Stomach (tissue), 4 donors: ENCODE measurements at regions not wholly inside any gene's neighbourhood (a gene's known extent, or its start where the extent isn't known, plus 50 kb on each side); places are given as distances from the start of the nearest gene placed in this dataset.

Experiments
- EP300 ChIP-seq: sonication (generic); formaldehyde crosslinking; IDR thresholded peaks from one replicate; pipeline ENCODE4 v1.6.1; 2017; ENCODE audit warnings: antibody characterized with exemption
- POLR2A ChIP-seq, 4 donors: fragments of 450-650 bp; IDR thresholded peaks; one replicate each; pipeline ENCODE4 v1.6.1; 2016; ENCODE audit warnings: antibody characterized with exemption in 4 of 4, control low read depth in 2 of 4, mild to moderate bottlenecking in 1 of 4, moderate library complexity in 1 of 4
- POLR2AphosphoS5 ChIP-seq, 3 donors: sonication (generic); formaldehyde crosslinking; IDR thresholded peaks; one replicate each; pipeline ENCODE4 v1.6.1; 2016; ENCODE audit warnings: antibody characterized with exemption in 3 of 3
- TF ChIP-seq, protein P1 (sequence below), 7 experiments: fragments of 450-650 bp in 4 of 7; fragments of 200-600 bp in 3 of 7; sonication (generic) in 3 of 7; IDR thresholded peaks; one replicate each; pipeline ENCODE4 v1.5.1; 2016 to 2019; ENCODE audit warnings: antibody characterized with exemption in 7 of 7, control low read depth in 2 of 7, mild to moderate bottlenecking in 1 of 7

DNA sequence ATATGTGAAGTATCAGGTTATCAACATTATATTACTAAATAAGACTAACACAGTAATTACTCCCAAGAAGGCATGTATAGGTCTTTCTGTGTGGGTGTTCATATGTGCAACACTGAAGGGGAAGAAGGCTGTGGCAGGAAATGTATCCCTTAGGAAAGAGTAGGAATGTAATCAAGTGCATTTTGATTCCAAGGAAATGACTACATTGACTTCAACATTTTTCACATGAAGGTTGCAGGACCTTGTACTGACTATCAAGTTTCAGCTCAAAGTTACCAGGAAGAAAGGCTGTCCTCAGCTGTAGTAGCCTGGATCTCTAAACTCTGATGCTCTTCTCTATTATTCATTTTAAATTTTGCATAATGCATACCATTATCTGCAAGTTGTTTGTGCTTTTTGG lies 680.8 kb downstream of the NYAP2 start:
- TF ChIP-seq POLR2A (IDR thresholded peaks at IDR 0.05): no peak
- TF ChIP-seq, protein P1, sequence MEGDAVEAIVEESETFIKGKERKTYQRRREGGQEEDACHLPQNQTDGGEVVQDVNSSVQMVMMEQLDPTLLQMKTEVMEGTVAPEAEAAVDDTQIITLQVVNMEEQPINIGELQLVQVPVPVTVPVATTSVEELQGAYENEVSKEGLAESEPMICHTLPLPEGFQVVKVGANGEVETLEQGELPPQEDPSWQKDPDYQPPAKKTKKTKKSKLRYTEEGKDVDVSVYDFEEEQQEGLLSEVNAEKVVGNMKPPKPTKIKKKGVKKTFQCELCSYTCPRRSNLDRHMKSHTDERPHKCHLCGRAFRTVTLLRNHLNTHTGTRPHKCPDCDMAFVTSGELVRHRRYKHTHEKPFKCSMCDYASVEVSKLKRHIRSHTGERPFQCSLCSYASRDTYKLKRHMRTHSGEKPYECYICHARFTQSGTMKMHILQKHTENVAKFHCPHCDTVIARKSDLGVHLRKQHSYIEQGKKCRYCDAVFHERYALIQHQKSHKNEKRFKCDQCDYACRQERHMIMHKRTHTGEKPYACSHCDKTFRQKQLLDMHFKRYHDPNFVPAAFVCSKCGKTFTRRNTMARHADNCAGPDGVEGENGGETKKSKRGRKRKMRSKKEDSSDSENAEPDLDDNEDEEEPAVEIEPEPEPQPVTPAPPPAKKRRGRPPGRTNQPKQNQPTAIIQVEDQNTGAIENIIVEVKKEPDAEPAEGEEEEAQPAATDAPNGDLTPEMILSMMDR (IDR thresholded peaks at IDR 0.05): no peak
- TF ChIP-seq EP300: no peak
- no peak for TF ChIP-seq POLR2AphosphoS5 (IDR thresholded peaks at IDR 0.05)
